Activated T-cell treated with anti-CD3 and anti-CD28 coated beads for 48 hours (primary cell): ENCODE measurements at regions not wholly inside any gene's neighbourhood (a gene's known extent, or its start where the extent isn't known, plus 50 kb on each side); places are given as distances from the start of the nearest gene placed in this dataset.

Experiments used
- DNase-seq: peaks from one replicate; pipeline ENCODE4 v3.0.0-alpha.2; 2020; ENCODE audit warnings: low read depth

DNA sequence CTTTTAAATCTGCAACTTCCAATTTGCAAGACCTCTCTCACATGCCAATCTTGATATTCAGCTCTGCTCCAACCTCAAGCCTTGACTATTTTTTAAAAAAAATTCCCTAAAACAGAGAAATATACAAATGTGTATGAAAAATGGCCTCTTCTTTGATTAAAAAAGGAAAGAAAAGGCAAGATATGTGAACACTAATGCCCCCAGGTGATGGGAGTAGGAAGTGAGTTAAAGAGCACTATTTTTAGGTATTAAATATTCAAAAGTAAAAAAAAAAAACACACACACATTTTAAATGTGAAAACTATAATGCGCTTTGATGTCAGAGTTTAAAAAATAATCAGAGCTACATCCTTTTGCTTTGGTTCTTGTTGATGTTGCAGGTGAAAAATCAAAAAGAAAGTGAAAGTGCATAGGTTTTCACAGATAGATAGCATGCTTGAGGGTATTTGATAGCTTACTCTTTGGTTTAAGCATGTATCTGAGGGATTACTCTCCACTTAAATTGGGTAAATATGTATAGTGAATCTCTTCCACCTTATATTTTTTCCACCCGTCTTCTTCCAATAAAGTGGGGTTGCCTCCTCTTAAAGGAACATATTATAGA lies 406.0 kb upstream of the POU3F3 start:
- no peak for DNase-seq

DNA sequence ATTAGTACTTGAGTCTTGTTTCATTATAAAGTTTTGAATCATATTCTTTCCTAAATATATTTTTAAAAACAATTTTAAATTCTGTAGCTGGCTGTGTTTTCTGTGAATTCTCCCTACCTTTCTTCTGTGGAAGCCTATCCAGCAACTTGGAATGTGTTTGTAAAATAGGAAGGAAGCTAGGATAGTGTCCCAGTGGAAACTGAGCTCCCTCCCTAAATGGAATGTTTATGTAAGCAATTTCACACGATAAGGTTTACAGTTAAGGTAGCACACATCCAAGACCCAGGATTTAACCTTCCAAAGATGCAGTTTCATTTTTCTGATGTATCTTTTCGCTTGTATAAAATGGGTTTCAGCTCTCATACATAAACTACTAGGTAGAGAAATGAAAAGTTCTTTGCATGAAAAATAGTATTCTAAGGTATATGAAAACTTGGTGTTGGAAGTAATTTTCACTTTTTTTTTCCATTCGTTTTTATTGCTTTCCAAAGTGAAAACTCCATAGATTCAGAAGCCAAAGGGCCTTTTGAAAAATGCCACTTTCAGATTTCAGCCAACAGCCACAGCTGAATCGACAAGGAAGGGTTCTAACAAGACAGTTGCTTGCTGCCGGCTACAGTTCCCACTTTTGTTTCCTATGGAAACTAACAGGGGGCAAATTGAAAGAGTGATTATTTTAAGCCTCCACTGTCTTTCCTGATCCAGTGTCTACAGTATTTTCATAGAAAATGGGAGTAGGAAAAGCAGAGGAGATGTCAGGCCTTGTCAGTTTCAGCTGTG lies 405.1 kb upstream of the POU3F3 start:
- DNase-seq, result no peak

DNA sequence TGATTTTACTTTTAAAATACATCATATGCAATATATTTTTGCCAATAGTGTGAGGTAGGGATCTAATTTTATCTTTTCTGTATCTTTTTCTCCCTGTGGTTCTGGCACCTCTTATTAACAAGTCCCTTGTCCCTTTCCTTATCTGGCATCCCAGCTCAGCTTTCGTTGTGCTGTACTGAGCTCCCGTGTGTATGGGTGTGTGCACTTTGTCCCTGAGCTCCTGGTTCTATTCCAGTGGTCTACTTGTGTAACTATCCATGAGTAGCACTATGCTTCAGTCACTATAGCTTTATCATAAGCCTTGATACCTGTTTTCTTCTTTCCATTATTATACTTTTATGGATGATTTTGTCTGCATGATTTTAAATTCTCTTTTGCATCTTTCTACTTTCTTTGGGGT lies 401.4 kb upstream of the POU3F3 start:
- DNase-seq, result no peak

DNA sequence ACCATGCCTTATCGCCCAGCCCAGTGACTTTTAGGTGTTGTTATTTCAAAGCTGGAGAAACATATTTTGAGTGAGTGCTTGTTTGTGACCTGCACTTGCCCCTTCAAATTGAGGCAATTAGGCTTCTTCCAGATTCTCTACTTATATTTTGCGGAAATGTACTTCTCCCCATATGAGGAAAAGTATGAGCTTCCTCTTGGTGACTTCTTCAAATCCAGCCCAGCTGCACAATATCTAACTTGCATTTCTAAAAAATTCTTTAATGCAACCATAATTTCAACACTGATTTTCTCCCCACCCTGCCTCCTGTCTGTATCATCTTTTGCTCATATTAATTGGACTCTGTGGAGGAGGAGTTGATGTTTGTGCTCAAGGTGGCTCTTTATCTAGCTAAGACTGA lies 391.2 kb upstream of the POU3F3 start:
- DNase-seq, result no peak

DNA sequence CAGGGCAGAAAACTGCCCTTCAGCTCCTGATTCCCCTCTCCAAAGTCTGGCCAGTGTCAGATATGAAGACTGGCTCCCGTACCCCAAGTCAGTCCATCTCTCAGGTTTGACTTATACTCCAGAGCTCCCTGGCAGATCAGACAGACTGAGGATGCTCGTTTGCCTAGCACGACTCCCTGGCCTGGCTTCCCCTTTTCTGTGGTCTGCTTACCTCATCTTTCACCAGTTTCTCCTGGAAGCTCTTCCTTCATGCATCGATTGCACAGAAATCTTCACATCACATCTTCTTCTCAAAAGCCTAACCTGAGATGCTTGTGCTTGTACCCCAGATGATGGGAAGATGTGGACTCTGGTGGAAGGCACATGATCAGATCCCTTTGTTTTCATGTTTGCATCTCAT lies 387.9 kb upstream of the POU3F3 start:
- no peak for DNase-seq

DNA sequence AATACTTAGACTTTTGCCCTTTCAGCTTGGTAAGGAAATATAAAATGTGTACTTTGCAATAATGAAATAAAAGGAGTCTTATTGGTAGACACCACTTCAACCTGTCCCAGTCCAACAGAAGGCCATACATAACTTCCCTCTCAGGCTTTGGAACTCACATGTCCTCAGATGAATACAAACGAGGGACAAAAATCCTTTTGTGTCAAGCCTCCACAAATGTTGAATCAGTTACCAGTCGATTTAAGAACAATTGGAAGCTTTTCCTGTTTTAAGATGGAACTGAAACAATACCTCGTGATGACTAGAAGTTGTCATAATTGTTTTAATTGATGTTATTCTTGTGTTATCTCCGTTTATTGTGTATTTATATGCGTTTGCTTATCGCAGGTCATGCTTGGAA lies 385.1 kb upstream of the POU3F3 start:
- DNase-seq, result no peak

DNA sequence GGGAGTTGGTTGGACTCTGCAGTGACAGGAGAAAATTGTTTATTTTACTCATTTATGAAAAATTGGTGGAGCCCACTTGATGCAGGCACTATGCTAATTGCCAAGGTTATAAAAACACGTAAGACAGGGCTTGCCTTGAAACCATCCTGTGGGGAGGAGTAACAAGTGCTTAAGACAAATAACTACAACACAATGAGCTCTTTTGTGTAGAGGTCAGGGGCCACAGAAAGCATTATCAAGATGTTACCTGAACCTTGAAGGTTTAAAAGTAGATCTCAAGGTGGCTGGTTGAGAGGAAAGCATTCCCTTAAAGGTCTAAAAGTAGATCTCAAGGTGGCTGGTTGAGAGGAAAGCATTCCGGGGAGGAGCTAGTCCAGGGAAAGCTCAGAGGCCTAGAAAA lies 381.8 kb upstream of the POU3F3 start:
- no peak for DNase-seq

DNA sequence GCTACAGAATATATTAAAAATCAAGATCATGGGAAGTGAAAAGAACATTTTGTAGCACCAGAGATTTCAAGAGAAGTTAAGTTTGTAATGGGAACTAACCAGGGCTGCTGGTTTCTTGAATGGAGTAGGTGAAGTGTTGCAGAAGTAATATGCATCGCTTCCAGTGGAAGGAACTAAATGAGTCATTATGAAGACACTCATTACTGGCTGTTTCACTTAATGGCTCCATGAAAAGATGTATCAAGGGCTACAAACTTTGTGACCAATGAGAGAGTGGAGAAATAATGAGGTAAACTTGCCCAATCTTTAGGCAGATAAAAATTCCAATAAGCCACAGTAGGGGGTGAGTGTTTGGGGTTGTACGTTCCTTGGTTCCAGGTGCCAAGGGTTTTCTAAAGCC lies 380.4 kb upstream of the POU3F3 start:
- no peak for DNase-seq

DNA sequence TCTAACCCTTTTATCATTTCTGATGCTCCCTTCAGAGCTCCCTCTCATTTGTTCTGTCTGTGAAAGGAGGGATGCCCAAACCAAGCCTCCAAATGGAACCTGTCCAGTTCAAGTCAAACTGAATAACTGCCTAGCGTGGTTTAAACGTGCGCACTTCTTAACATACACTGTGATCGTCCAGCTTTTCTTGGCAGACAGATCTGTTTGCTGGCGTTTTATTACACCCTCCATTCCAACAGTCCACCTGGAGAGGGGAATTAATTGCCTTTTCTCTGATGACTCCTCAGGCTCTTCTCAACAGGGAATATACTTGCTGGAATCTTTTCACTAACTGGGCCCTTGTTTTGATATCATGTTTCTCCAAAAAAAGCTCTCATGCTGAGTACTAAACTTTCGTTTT lies 379.2 kb upstream of the POU3F3 start:
- DNase-seq, result no peak

DNA sequence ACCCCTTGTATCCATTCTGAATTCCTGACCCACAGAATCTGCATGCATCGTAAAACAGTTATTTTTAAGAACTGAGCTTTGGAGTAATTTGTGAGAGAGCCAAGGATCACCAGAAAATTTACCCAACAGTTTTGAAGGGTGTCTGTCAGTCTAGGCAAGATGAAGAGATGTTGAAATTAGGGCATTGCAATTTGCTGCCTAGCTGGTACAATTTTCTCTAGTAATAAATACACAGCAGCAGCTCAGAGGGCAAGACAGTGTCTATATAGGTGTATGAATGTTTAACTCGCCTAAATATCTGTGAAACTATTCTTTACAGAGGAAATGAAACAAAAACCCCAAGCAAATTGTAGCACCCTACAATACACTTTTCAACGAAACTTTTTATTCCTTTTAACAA lies 377.8 kb upstream of the POU3F3 start:
- DNase-seq, result no peak

DNA sequence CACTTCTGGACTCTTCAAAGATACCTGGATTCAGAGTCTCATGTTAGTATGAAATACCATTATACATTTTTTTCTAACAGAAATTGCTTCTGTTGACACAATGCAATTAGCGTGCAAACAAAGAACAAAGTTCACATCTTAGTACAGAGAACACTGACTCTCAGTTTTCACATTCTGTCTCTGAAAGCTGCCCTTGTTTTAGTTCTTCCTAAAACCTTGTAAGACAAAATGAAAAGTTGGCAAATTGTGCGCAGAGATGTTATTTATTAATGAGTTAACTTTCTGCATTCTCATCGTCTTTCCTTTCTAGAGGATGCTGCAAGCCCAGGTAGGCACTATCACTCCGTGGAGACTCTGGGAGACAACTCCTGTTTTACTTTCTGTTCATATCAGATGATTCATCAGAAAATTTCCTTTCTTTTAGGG lies 377.3 kb upstream of the POU3F3 start:
- DNase-seq, result no peak

DNA sequence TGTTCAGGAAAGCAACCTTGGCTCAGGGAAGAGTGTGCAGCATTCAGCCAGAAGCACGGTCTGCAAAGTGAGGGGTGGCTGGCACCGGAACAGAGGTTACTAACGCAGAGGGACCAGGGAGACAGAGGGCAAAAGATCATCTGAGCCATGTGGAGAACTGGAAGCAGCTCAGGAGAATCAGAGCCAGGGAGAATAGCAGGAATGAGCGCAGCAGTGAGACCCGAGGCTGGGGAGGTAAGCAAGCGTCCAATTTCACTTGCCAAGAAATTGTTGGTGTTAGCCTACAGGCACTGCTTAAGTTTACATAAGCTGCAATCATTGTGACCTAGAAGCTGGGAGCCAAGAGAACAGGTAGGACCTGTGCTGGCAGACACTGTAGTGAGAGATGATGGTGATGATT lies 372.6 kb upstream of the POU3F3 start:
- DNase-seq, result no peak

DNA sequence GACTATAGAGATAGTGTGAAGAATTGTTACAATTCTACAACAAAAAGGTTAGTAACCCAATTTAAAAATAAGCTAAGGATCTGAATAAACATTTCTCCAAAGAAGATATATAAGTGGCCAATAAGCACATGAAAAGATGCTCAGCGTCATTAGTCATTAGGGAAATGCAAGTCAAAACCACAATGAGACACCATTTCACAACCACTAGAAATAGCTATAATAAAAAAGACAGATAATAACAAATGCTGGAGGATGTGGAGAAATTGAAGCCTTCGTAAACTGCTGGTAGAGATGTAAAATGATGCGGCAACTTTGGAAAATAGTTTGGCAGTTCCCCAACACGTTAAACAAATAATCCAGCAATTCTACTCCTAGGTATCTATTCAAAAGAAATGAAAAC lies 366.5 kb upstream of the POU3F3 start:
- no peak for DNase-seq

DNA sequence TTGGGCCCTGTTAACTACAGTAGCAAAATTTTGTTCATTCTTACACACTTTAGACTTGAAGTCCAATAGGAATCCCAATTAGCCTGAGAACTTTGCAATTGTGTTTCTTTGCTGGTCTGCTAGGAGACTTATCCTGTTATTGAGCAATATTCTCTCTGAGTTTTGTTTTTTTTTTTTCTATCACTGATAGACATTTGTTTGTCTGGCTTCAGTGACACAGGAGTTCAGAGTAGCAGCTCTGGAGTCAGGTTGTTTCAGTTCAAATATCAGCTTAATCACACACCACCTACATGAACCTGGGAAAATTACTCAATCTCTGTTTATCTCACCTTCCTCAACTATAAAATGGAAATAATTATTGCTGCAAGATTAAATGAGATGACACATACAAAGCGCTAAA lies 360.2 kb upstream of the POU3F3 start:
- no peak for DNase-seq

DNA sequence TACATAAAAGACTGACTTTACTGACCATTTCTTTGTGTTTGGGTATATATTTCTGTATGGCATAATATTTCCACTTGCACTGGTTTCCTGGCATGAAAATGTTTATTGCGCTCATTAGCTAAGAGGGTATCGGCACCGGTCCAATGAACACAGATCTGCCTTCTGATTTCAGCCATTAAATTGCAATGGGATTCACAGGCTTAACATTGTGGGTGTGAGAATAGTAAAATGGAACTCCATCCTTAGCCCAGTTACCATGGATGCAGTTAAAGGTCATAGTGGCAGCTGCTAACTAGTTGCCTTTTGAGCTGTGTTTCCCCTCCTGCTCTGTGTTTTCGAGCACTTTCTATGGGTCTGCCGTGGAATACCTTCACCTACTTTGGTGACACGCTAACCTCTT lies 352.6 kb upstream of the POU3F3 start:
- DNase-seq, result no peak

DNA sequence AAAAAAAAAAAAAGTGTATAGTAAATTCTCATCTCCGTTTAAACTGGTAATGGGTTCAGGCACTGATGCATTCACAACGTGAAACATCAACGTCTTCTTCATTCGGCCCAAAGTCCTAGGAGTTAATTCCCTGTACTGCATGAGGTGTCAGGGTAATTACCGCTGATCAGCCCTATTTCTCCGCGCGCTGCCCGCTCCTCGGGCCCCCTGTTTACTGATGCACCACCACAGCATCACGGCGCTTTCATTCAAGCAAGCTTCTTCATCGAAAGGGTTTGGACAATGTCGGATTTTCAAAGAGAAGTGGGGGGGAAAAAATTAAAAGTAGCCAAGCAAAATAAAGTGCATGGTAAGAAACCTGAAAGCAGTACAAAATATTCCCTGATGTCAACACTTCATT lies 352.0 kb upstream of the POU3F3 start:
- DNase-seq, result no peak

DNA sequence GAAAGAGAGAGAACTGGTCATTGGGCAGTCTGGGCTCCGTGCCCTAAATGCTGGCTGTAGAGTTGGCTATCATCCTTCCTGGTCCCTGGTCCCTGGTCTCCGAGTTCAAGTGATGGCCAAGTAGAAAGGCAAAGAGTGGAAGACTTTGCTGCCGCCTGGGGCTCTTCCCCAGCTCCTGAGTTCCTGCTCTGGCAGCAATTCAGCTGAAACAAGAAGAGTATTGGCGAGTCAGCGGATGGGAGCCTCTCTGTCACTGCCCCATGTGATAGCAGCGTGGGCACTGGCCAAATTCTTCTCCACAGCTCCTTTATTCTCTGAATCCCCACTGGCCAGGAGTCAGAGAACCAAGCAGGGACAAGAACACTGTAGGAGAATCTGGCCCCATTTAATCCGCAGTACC lies 351.0 kb upstream of the POU3F3 start:
- no peak for DNase-seq

DNA sequence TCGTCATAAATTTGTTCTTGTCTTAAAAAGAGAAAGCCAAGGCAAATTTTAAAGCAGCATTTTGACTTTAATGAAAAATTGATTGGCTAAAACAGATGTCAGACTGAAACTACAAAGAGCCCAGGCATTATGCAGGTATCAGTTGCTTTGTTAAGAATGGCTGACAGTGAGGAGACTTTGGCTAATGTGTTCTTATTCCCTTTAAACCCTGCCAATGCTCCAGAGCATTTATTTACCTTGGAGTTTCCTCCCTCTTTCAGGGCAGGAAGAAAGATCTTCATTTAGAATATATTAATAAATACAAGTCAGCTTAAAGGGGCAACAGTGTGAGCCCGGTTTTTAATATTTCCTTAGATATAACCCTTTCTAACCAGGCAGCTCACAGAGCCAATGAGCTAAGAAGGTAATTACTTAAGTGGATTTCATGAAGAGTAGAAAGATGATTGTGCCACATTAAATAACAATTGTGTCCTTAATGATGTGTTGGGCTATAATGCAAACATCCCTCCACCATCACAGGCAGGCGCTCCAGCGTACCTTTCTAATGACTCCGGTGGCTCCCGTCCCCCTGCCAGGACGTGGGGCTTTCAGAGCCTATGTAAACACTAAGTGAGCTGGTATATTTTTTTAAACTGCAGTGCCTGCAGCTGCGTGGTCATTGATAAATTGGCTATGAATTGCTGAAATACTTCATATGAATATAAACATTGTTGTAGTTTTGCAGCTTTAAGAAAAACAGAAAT lies 349.4 kb upstream of the POU3F3 start:
- DNase-seq, result no peak

DNA sequence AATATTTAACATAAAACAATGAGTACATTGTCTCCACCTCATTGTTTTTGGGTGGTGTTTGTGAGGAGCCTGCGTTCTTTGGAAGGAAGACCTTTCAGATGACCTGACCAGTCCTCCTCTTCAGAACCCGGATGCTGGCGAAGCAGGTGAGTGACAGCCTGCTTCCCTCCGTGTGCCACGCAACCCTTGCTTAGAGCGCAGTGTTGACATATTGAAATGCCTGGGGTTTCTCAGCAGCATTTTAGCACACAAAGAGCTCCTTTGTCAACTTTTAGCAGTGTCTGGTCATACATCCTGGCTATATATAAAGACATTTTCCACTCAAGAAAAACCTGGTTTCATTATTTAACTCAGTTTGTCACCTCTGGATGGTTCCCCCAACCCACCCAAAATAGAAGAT lies 335.7 kb upstream of the POU3F3 start:
- no peak for DNase-seq

DNA sequence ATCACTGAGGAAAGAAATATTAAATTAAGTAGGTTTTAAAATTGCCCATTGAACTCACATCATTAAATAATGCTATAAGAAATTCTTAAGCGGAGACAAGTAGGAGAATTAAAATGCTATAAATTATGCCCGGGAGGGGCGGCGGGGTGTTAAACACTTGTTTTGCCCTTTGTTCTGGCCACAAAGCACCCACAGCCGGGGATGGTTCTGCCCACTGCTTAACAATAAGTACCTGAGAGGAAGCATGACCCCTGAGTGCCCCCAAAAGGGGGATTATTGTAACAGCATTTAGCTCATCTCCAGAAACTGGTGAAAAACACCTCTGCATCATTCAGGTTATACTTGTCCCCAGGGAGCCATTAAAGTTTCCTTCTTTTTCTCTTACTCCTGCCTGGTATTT lies 332.7 kb upstream of the POU3F3 start:
- no peak for DNase-seq

DNA sequence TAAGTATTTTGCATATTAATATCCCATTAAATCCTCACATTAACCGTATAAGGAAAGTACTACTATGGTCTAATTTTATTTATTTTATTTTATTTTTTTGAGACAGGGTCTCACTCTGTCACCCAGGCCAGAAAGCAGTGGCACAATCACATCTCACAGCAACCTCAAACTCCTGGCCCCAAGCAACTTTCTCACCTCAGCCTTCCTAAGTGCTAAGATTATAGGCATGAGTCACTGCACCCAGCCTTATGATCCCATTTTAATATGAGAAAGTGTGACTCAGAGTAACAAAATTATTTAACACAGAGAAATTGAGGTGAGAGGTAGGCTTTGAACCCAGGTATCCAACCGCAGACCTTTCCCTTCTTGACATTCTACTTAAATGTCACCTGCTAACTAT lies 330.0 kb upstream of the POU3F3 start:
- DNase-seq, result no peak

DNA sequence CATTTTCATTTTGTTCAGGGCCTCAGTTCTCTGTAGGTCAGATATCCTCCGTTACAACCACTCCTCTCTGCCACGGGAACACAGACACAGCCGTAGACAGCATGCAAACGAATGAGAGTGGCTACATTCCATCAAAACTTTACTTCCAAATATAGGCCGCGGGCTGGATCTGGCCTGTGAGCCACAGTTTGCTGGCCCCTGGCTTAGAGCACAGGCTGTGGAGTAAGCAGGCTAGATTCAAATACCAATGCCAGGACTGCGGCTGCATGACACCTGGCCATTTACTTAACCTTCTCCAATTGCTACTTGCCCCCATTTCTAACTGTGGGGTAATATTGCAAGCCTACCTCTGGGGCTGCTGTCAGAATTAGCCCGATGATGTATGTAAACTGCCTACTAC lies 325.8 kb upstream of the POU3F3 start:
- DNase-seq, result no peak

DNA sequence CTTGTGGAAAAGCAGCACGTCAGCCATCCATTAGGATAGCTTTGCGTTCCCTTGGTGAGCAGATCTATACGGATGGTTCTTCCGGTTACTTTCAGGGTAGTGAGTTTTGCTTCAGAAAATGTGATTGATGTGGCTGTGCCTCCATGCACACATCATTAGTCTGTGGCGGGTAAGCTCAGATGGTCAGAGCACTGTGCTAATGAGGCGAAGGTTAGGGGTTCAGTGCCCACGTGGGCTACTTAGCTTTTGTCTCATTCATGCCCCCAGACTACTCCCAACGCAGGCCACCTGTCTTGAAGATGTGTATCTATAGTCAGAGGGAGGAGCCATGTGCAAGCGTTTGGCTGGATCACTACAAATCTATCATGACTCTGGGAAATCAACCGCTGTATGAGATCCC lies 322.8 kb upstream of the POU3F3 start:
- no peak for DNase-seq

DNA sequence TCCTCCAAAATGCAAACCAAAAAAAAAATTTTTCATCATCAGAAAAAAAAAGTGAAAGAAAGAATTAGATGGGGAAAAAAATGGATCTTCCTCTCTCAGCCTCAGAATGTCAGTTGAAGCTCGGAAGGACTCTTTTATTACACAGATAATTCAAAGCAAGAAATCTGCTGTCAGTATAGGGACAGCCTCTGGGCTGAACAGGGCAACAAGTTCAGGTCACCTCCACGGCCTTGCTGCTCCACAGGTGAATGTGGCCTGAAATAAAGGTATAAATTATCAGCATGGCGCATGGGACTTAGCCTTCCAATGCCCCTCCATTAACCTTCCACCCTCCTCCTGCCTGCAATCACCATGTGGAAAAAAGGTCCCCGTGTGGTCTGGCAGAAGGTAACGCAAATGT lies 316.8 kb upstream of the POU3F3 start:
- DNase-seq, result no peak
